ENCODE measurements at regions not wholly inside any gene's neighbourhood (a gene's known extent, or its start where the extent isn't known, plus 50 kb on each side); places are given as distances from the start of the nearest gene placed in this dataset.
A peak's percentile ranks its signal among the peaks of the same experiment; 100 is the strongest.

- intact Hi-C loops (cut with micrococcal nuclease) = no loop called here
- CTCF ChIA-PET = interaction anchor here (0.7 kb wide), 1 partner anchor 16 kb away, joined by 3 read pairs; no protein-coding TSS in a partner anchor
Measured at GRCh38 chr5:142426129-142427014, 101.6 kb upstream of the SPRY4 start.

GRCh38 chr5:142425286-142426065, 100.7 kb upstream of the SPRY4 start:
- intact Hi-C loops (cut with micrococcal nuclease) = no loop called here
- ChIA-PET CTCF (no interaction called here), POLR2A (no interaction called here)
- H3K9me3 Mint-ChIP-seq = no peaks in the 10 kb centered on the region
- no peaks in the 10 kb centered on the region for H3K36me3 Mint-ChIP-seq
- H3K4me1 Mint-ChIP-seq (ENCODE audit: low read depth) = peaks cover 38% of the 10 kb centered on the region
- peak overlapping the region; percentile 68 for H3K27ac Mint-ChIP-seq
- no peak overlapping the region for H3K4me3 Mint-ChIP-seq
- no peak for DNase-seq
- no peaks in the 10 kb centered on the region for H3K27me3 Mint-ChIP-seq

More at GRCh38 chr5:142426129-142427014, 101.6 kb upstream of the SPRY4 start:
- Mint-ChIP-seq H3K36me3 (no peaks in the 10 kb centered on the region), H3K4me1 (ENCODE audit: low read depth) (peaks cover 34% of the 10 kb centered on the region), H3K9me3 (no peaks in the 10 kb centered on the region), H3K4me3 (peak overlapping the region; percentile 4), H3K27ac (peak overlapping the region; percentile 68), H3K27me3 (no peaks in the 10 kb centered on the region)
- peak; percentile 66 for DNase-seq
- POLR2A ChIA-PET = interaction anchor here (0.9 to 1.3 kb wide), 2 partner anchors 12 to 69 kb away, joined by 3 to 5 read pairs; no protein-coding TSS in a partner anchor

GRCh38 chr5:142422429-142422828, 97.6 kb upstream of the SPRY4 start:
- H3K4me1 Mint-ChIP-seq (ENCODE audit: low read depth) = peaks cover 42% of the 10 kb centered on the region

GRCh38 chr5:142421621-142422397, 97.0 kb upstream of the SPRY4 start:
- intact Hi-C loops (cut with micrococcal nuclease) = loop anchor here (2.0 kb wide), 1 partner anchor 51 kb away; no protein-coding TSS in a partner anchor

More at GRCh38 chr5:142422429-142422828, 97.6 kb upstream of the SPRY4 start:
- CTCF ChIA-PET = interaction anchor here (0.6 to 1.2 kb wide), 3 partner anchors 17 to 291 kb away, joined by 3 to 6 read pairs (median 4); no protein-coding TSS in a partner anchor
- Mint-ChIP-seq H3K9me3 (no peaks in the 10 kb centered on the region), H3K27ac (no peak overlapping the region), H3K36me3 (no peaks in the 10 kb centered on the region), H3K4me3 (no peak overlapping the region), H3K27me3 (no peaks in the 10 kb centered on the region)
- DNase-seq = no peak
- intact Hi-C loops (cut with micrococcal nuclease) = no loop called here
- POLR2A ChIA-PET = interaction anchor here (0.6 kb wide), 1 partner anchor 126 kb away, joined by 3 read pairs; no protein-coding TSS in a partner anchor

GRCh38 chr5:142421228-142421617, 96.4 kb upstream of the SPRY4 start:
- no peaks in the 10 kb centered on the region for H3K27me3 Mint-ChIP-seq
- no peak for DNase-seq
- peaks cover 35% of the 10 kb centered on the region for H3K4me1 Mint-ChIP-seq (ENCODE audit: low read depth)
- ChIA-PET CTCF (interaction anchor here (1.2 kb wide), 1 partner anchor 128 kb away, joined by 3 read pairs; no protein-coding TSS in a partner anchor), POLR2A (no interaction called here)
- H3K9me3 Mint-ChIP-seq = no peaks in the 10 kb centered on the region
- intact Hi-C loops (cut with micrococcal nuclease) = loop anchor here (2.0 kb wide), 1 partner anchor 52 kb away; no protein-coding TSS in a partner anchor
- H3K36me3 Mint-ChIP-seq = no peaks in the 10 kb centered on the region
- H3K27ac Mint-ChIP-seq = no peak overlapping the region
- H3K4me3 Mint-ChIP-seq = no peak overlapping the region

More at GRCh38 chr5:142421621-142422397, 97.0 kb upstream of the SPRY4 start:
- Mint-ChIP-seq H3K36me3 (no peaks in the 10 kb centered on the region), H3K27ac (no peak overlapping the region), H3K27me3 (no peaks in the 10 kb centered on the region), H3K9me3 (no peaks in the 10 kb centered on the region), H3K4me1 (ENCODE audit: low read depth) (peaks cover 39% of the 10 kb centered on the region), H3K4me3 (no peak overlapping the region)
- ChIA-PET CTCF (interaction anchor here (0.6 to 1.2 kb wide), 3 partner anchors 17 to 291 kb away, joined by 3 to 6 read pairs (median 4); no protein-coding TSS in a partner anchor), POLR2A (interaction anchor here (0.6 kb wide), 1 partner anchor 125 kb away, joined by 3 read pairs; no protein-coding TSS in a partner anchor)
- no peak for DNase-seq

GRCh38 chr5:142420561-142421227, 95.9 kb upstream of the SPRY4 start:
- Mint-ChIP-seq H3K4me3 (no peak overlapping the region), H3K4me1 (ENCODE audit: low read depth) (peaks cover 30% of the 10 kb centered on the region), H3K27ac (no peak overlapping the region), H3K9me3 (no peaks in the 10 kb centered on the region), H3K27me3 (no peaks in the 10 kb centered on the region), H3K36me3 (no peaks in the 10 kb centered on the region)
- no peak for DNase-seq
- ChIA-PET POLR2A (no interaction called here), CTCF (interaction anchor here (1.2 kb wide), 1 partner anchor 128 kb away, joined by 3 read pairs; no protein-coding TSS in a partner anchor)
- intact Hi-C loops (cut with micrococcal nuclease) = loop anchor here (2.0 kb wide), 1 partner anchor 52 kb away; no protein-coding TSS in a partner anchor

GRCh38 chr5:142412581-142412980, 87.8 kb upstream of the SPRY4 start:
- no peak overlapping the region for H3K4me3 Mint-ChIP-seq
- H3K9me3 Mint-ChIP-seq = no peaks in the 10 kb centered on the region
- H3K36me3 Mint-ChIP-seq = no peaks in the 10 kb centered on the region
- H3K4me1 Mint-ChIP-seq (ENCODE audit: low read depth) = no peaks in the 10 kb centered on the region
- CTCF ChIA-PET = no interaction called here
- no peak for DNase-seq
- no peak overlapping the region for H3K27ac Mint-ChIP-seq
- H3K27me3 Mint-ChIP-seq = no peaks in the 10 kb centered on the region
- intact Hi-C loops (cut with micrococcal nuclease) = no loop called here
- POLR2A ChIA-PET = no interaction called here

GRCh38 chr5:142411656-142412425, 87.0 kb upstream of the SPRY4 start:
- Mint-ChIP-seq H3K27me3 (no peaks in the 10 kb centered on the region), H3K36me3 (no peaks in the 10 kb centered on the region), H3K9me3 (no peaks in the 10 kb centered on the region), H3K4me3 (no peak overlapping the region), H3K4me1 (ENCODE audit: low read depth) (no peaks in the 10 kb centered on the region), H3K27ac (no peak overlapping the region)
- CTCF ChIA-PET = no interaction called here
- POLR2A ChIA-PET = no interaction called here
- DNase-seq = no peak
- intact Hi-C loops (cut with micrococcal nuclease) = no loop called here

GRCh38 chr5:142411103-142411502, 86.3 kb upstream of the SPRY4 start:
- Mint-ChIP-seq H3K27me3 (no peaks in the 10 kb centered on the region), H3K9me3 (no peaks in the 10 kb centered on the region), H3K4me1 (ENCODE audit: low read depth) (no peaks in the 10 kb centered on the region), H3K4me3 (no peak overlapping the region), H3K27ac (no peak overlapping the region), H3K36me3 (no peaks in the 10 kb centered on the region)
- DNase-seq = no peak
- POLR2A ChIA-PET = interaction anchor here (0.6 kb wide), 1 partner anchor 86 kb away, joined by 3 read pairs; no protein-coding TSS in a partner anchor
- intact Hi-C loops (cut with micrococcal nuclease) = no loop called here
- CTCF ChIA-PET = no interaction called here

GRCh38 chr5:142408981-142409481, 84.2 kb upstream of the SPRY4 start:
- Mint-ChIP-seq H3K9me3 (no peaks in the 10 kb centered on the region), H3K27me3 (no peaks in the 10 kb centered on the region), H3K36me3 (no peaks in the 10 kb centered on the region), H3K27ac (no peak overlapping the region), H3K4me3 (no peak overlapping the region), H3K4me1 (ENCODE audit: low read depth) (no peaks in the 10 kb centered on the region)
- ChIA-PET CTCF (no interaction called here), POLR2A (no interaction called here)
- DNase-seq = no peak
- intact Hi-C loops (cut with micrococcal nuclease) = no loop called here

Measured in activated CD4-positive, alpha-beta memory T cell treated with anti-CD3 and anti-CD28 coated beads for 36 hours (primary cell).